ENCODE measurements at regions not wholly inside any gene's neighbourhood (a gene's known extent, or its start where the extent isn't known, plus 50 kb on each side); places are given as distances from the start of the nearest gene placed in this dataset.

DNA sequence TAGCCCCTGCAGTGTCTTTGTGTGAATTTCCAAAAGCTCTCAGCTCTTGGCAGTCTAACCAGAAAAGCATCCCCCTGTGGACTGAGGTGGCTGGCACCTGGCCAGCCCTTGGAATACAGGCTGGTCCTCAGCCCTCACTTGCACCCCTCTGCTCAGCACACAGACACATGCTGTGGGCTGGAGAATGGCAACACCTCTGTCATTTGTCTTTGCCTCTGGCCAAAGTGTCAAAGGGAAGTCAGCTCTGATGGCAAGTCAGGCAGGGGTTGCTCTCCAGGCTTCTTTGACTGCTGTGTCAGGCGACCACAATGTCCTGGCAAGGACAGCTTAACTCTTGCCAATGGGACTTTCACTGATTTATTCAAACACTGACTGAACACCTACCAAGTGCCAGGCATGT, 724.8 kb downstream of the INHBA start:
- TF ChIP-seq POLR2AphosphoS5 (IDR thresholded peaks at IDR 0.05) (no peak), CTCF (IDR thresholded peaks at IDR 0.05) (no peak)
